ENCODE measurements at regions not wholly inside any gene's neighbourhood (a gene's known extent, or its start where the extent isn't known, plus 50 kb on each side); places are given as distances from the start of the nearest gene placed in this dataset.

GRCh38 chr18:47748093-47748796 is 182.2 kb downstream of the SMAD2 start:
- Histone ChIP-seq H3K4me1 (ENCODE audit: control insufficient read depth in 2 of 2, insufficient read depth in 2 of 2, low read length in 1 of 2) (no peaks in the 10 kb centered on the region), H3K36me3 (ENCODE audit: control insufficient read depth in 2 of 2, insufficient read depth in 2 of 2, low read length in 1 of 2) (no peaks in the 10 kb centered on the region), H3K4me3 (ENCODE audit: low read depth in 1 of 2, low read length in 2 of 2) (no peak overlapping the region), H3K27ac (ENCODE audit: low read depth in 2 of 2, low read length in 1 of 2) (no peak overlapping the region), H3K27me3 (ENCODE audit: control insufficient read depth in 1 of 2, insufficient read depth in 2 of 2, low read length in 2 of 2) (no peaks in the 10 kb centered on the region), H3K9me3 (ENCODE audit: control insufficient read depth in 2 of 2, insufficient read depth in 1 of 2, low read depth in 1 of 2, low read length in 1 of 2) (no peaks in the 10 kb centered on the region)
- 70 to 71% methylated on average over 23 of the region's 23 CpGs for WGBS, 2 donors

GRCh38 chr18:47747260-47747795 is 183.1 kb downstream of the SMAD2 start:
- 86% methylated on average over 12 of the region's 12 CpGs for whole genome bisulfite sequencing, 2 donors

GRCh38 chr18:47746615-47747014 is 183.8 kb downstream of the SMAD2 start:
- Histone ChIP-seq H3K4me1 (ENCODE audit: control insufficient read depth in 2 of 2, insufficient read depth in 2 of 2, low read length in 1 of 2) (no peaks in the 10 kb centered on the region), H3K9me3 (ENCODE audit: control insufficient read depth in 2 of 2, insufficient read depth in 1 of 2, low read depth in 1 of 2, low read length in 1 of 2) (no peaks in the 10 kb centered on the region), H3K27me3 (ENCODE audit: control insufficient read depth in 1 of 2, insufficient read depth in 2 of 2, low read length in 2 of 2) (no peaks in the 10 kb centered on the region), H3K36me3 (ENCODE audit: control insufficient read depth in 2 of 2, insufficient read depth in 2 of 2, low read length in 1 of 2) (no peaks in the 10 kb centered on the region), H3K27ac (ENCODE audit: low read depth in 2 of 2, low read length in 1 of 2) (no peak overlapping the region), H3K4me3 (ENCODE audit: low read depth in 1 of 2, low read length in 2 of 2) (no peak overlapping the region)
- 92 to 93% methylated on average over 4 of the region's 4 CpGs for WGBS, 2 donors

More at GRCh38 chr18:47747260-47747795, 183.1 kb downstream of the SMAD2 start:
- no peak overlapping the region for H3K4me3 ChIP-seq (ENCODE audit: low read depth in 1 of 2, low read length in 2 of 2)
- H3K36me3 ChIP-seq (ENCODE audit: control insufficient read depth in 2 of 2, insufficient read depth in 2 of 2, low read length in 1 of 2): no peaks in the 10 kb centered on the region
- no peaks in the 10 kb centered on the region for H3K9me3 ChIP-seq (ENCODE audit: control insufficient read depth in 2 of 2, insufficient read depth in 1 of 2, low read depth in 1 of 2, low read length in 1 of 2)
- H3K27me3 ChIP-seq (ENCODE audit: control insufficient read depth in 1 of 2, insufficient read depth in 2 of 2, low read length in 2 of 2): no peaks in the 10 kb centered on the region
- H3K27ac ChIP-seq (ENCODE audit: low read depth in 2 of 2, low read length in 1 of 2): no peak overlapping the region
- no peaks in the 10 kb centered on the region for H3K4me1 ChIP-seq (ENCODE audit: control insufficient read depth in 2 of 2, insufficient read depth in 2 of 2, low read length in 1 of 2)

GRCh38 chr18:47745227-47745626 is 185.2 kb downstream of the SMAD2 start:
- no peaks in the 10 kb centered on the region for H3K9me3 ChIP-seq (ENCODE audit: control insufficient read depth in 2 of 2, insufficient read depth in 1 of 2, low read depth in 1 of 2, low read length in 1 of 2)
- no peaks in the 10 kb centered on the region for H3K4me1 ChIP-seq (ENCODE audit: control insufficient read depth in 2 of 2, insufficient read depth in 2 of 2, low read length in 1 of 2)
- H3K36me3 ChIP-seq (ENCODE audit: control insufficient read depth in 2 of 2, insufficient read depth in 2 of 2, low read length in 1 of 2): no peaks in the 10 kb centered on the region
- 78 to 83% methylated on average over 4 of the region's 4 CpGs for WGBS, 2 donors
- H3K27ac ChIP-seq (ENCODE audit: low read depth in 2 of 2, low read length in 1 of 2): no peak overlapping the region
- no peak overlapping the region for H3K4me3 ChIP-seq (ENCODE audit: low read depth in 1 of 2, low read length in 2 of 2)
- H3K27me3 ChIP-seq (ENCODE audit: control insufficient read depth in 1 of 2, insufficient read depth in 2 of 2, low read length in 2 of 2): no peaks in the 10 kb centered on the region

GRCh38 chr18:47737956-47738355 is 192.5 kb downstream of the SMAD2 start:
- no peak overlapping the region for H3K4me3 ChIP-seq (ENCODE audit: low read depth in 1 of 2, low read length in 2 of 2)
- H3K9me3 ChIP-seq (ENCODE audit: control insufficient read depth in 2 of 2, insufficient read depth in 1 of 2, low read depth in 1 of 2, low read length in 1 of 2): peaks cover 4 to 8% of the 10 kb centered on the region in 2 donors
- 87 to 95% methylated on average over 4 of the region's 4 CpGs for WGBS, 2 donors
- H3K27ac ChIP-seq (ENCODE audit: low read depth in 2 of 2, low read length in 1 of 2): no peak overlapping the region
- peaks cover 0 to 4% of the 10 kb centered on the region in 2 donors for H3K27me3 ChIP-seq (ENCODE audit: control insufficient read depth in 1 of 2, insufficient read depth in 2 of 2, low read length in 2 of 2)
- H3K4me1 ChIP-seq (ENCODE audit: control insufficient read depth in 2 of 2, insufficient read depth in 2 of 2, low read length in 1 of 2): no peaks in the 10 kb centered on the region
- no peaks in the 10 kb centered on the region for H3K36me3 ChIP-seq (ENCODE audit: control insufficient read depth in 2 of 2, insufficient read depth in 2 of 2, low read length in 1 of 2)

GRCh38 chr18:47737198-47737830 is 193.1 kb downstream of the SMAD2 start:
- H3K27me3 ChIP-seq (ENCODE audit: control insufficient read depth in 1 of 2, insufficient read depth in 2 of 2, low read length in 2 of 2): peaks cover 0 to 4% of the 10 kb centered on the region in 2 donors
- H3K4me3 ChIP-seq (ENCODE audit: low read depth in 1 of 2, low read length in 2 of 2): no peak overlapping the region
- H3K9me3 ChIP-seq (ENCODE audit: control insufficient read depth in 2 of 2, insufficient read depth in 1 of 2, low read depth in 1 of 2, low read length in 1 of 2): peaks cover 4 to 8% of the 10 kb centered on the region in 2 donors
- no peak overlapping the region for H3K27ac ChIP-seq (ENCODE audit: low read depth in 2 of 2, low read length in 1 of 2)
- WGBS, 2 donors: 88% methylated on average over 12 of the region's 12 CpGs
- no peaks in the 10 kb centered on the region for H3K4me1 ChIP-seq (ENCODE audit: control insufficient read depth in 2 of 2, insufficient read depth in 2 of 2, low read length in 1 of 2)
- H3K36me3 ChIP-seq (ENCODE audit: control insufficient read depth in 2 of 2, insufficient read depth in 2 of 2, low read length in 1 of 2): no peaks in the 10 kb centered on the region

- 59 to 64% methylated on average over 5 of the region's 5 CpGs for WGBS, 2 donors
- Histone ChIP-seq H3K4me3 (ENCODE audit: low read depth in 1 of 2, low read length in 2 of 2) (no peak overlapping the region), H3K4me1 (ENCODE audit: control insufficient read depth in 2 of 2, insufficient read depth in 2 of 2, low read length in 1 of 2) (no peaks in the 10 kb centered on the region), H3K27me3 (ENCODE audit: control insufficient read depth in 1 of 2, insufficient read depth in 2 of 2, low read length in 2 of 2) (peaks cover 0 to 4% of the 10 kb centered on the region in 2 donors), H3K27ac (ENCODE audit: low read depth in 2 of 2, low read length in 1 of 2) (no peak overlapping the region), H3K9me3 (ENCODE audit: control insufficient read depth in 2 of 2, insufficient read depth in 1 of 2, low read depth in 1 of 2, low read length in 1 of 2) (peaks cover 4 to 8% of the 10 kb centered on the region in 2 donors), H3K36me3 (ENCODE audit: control insufficient read depth in 2 of 2, insufficient read depth in 2 of 2, low read length in 1 of 2) (no peaks in the 10 kb centered on the region)
These were observed 193.9 kb downstream of the SMAD2 start for GRCh38 chr18:47736376-47737140.

- Histone ChIP-seq H3K4me3 (ENCODE audit: low read depth in 1 of 2, low read length in 2 of 2) (no peak overlapping the region), H3K4me1 (ENCODE audit: control insufficient read depth in 2 of 2, insufficient read depth in 2 of 2, low read length in 1 of 2) (no peaks in the 10 kb centered on the region), H3K9me3 (ENCODE audit: control insufficient read depth in 2 of 2, insufficient read depth in 1 of 2, low read depth in 1 of 2, low read length in 1 of 2) (peaks cover 4 to 8% of the 10 kb centered on the region in 2 donors), H3K27me3 (ENCODE audit: control insufficient read depth in 1 of 2, insufficient read depth in 2 of 2, low read length in 2 of 2) (peaks cover 0 to 4% of the 10 kb centered on the region in 2 donors), H3K36me3 (ENCODE audit: control insufficient read depth in 2 of 2, insufficient read depth in 2 of 2, low read length in 1 of 2) (no peaks in the 10 kb centered on the region), H3K27ac (ENCODE audit: low read depth in 2 of 2, low read length in 1 of 2) (no peak overlapping the region)
- WGBS, 2 donors: 55 to 70% methylated on average over 8 of the region's 8 CpGs
These were observed 195.3 kb downstream of the SMAD2 start for GRCh38 chr18:47735041-47735702.

GRCh38 chr18:47731276-47731675 is 199.2 kb downstream of the SMAD2 start:
- Histone ChIP-seq H3K27me3 (ENCODE audit: control insufficient read depth in 1 of 2, insufficient read depth in 2 of 2, low read length in 2 of 2) (no peaks in the 10 kb centered on the region), H3K4me3 (ENCODE audit: low read depth in 1 of 2, low read length in 2 of 2) (no peak overlapping the region), H3K36me3 (ENCODE audit: control insufficient read depth in 2 of 2, insufficient read depth in 2 of 2, low read length in 1 of 2) (no peaks in the 10 kb centered on the region), H3K27ac (ENCODE audit: low read depth in 2 of 2, low read length in 1 of 2) (no peak overlapping the region), H3K9me3 (ENCODE audit: control insufficient read depth in 2 of 2, insufficient read depth in 1 of 2, low read depth in 1 of 2, low read length in 1 of 2) (peaks cover 0 to 2% of the 10 kb centered on the region in 2 donors), H3K4me1 (ENCODE audit: control insufficient read depth in 2 of 2, insufficient read depth in 2 of 2, low read length in 1 of 2) (peaks cover 0 to 2% of the 10 kb centered on the region in 2 donors)
- 71 to 72% methylated on average over 5 of the region's 5 CpGs for WGBS, 2 donors

All from esophagus (tissue), 2 donors.